GM23338 (cell line): ENCODE measurements at regions not wholly inside any gene's neighbourhood (a gene's known extent, or its start where the extent isn't known, plus 50 kb on each side); places are given as distances from the start of the nearest gene placed in this dataset.

ENCODE experiments used
- EZH2 ChIP-seq: fragments of 200-600 bp; sonication (generic); IDR thresholded peaks from one replicate; pipeline ENCODE4 v1.8.0; 2017; ENCODE audit warnings: antibody characterized with exemption, mild to moderate bottlenecking, low read depth; ENCODE audit not compliant: unreplicated experiment
- ZNF331 ChIP-seq: fragments of 250-450 bp; sonication (Bioruptor Pico); IDR thresholded peaks from 2 replicates; pipeline ENCODE4 v1.5.0; 2020; ENCODE audit warnings: low read depth, mild to moderate bottlenecking, moderate library complexity
- TF ChIP-seq, protein P1 (sequence below), 2 experiments: fragments of 200-600 bp in 1 of 2; sonication (generic) in 1 of 2; conservative IDR thresholded peaks; 2 replicates each; pipeline versions ENCODE4 v1.5.1 to v1.6.1; 2016 to 2017; ENCODE audit warnings: antibody characterized with exemption in 2 of 2, low read depth in 2 of 2, mild to moderate bottlenecking in 2 of 2, moderate library complexity in 1 of 2

DNA sequence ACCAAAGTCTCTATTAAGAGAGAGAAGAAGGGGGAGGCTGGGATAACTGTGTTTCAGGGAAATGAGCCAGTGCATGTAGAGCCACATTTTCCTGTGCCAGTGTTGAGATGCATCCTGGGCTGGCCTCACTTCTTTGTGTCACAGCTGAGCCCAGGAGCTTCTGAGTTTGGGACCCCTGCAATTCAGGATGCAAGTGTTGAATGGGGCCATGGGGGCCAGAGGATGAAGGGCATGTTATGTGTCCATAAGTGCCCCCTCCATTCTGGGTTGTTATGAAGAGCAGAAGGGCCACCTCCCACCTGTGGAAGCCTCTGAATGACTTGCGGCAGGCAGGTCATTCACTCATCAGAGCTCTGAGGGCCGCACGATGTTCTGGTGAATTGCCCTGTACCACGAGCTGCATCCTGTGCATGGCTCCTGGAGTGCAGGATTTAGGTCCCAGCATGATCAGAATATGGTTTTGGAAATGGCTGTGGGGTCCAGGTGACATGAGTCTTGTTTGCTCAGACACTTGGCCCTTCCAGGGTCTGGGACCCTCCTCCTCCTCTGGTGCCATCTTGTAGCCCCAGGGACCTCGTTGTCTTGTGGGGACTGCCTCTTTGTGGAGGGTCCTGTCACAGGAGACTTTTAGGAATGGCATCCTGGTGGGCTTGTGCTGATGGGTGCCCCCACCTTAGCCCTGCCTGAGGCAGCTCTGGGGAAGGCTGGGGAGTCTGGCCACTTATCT, 115.4 kb upstream of the PITX1 start:
- TF ChIP-seq, protein P1, sequence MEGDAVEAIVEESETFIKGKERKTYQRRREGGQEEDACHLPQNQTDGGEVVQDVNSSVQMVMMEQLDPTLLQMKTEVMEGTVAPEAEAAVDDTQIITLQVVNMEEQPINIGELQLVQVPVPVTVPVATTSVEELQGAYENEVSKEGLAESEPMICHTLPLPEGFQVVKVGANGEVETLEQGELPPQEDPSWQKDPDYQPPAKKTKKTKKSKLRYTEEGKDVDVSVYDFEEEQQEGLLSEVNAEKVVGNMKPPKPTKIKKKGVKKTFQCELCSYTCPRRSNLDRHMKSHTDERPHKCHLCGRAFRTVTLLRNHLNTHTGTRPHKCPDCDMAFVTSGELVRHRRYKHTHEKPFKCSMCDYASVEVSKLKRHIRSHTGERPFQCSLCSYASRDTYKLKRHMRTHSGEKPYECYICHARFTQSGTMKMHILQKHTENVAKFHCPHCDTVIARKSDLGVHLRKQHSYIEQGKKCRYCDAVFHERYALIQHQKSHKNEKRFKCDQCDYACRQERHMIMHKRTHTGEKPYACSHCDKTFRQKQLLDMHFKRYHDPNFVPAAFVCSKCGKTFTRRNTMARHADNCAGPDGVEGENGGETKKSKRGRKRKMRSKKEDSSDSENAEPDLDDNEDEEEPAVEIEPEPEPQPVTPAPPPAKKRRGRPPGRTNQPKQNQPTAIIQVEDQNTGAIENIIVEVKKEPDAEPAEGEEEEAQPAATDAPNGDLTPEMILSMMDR (conservative IDR thresholded peaks at IDR 0.05; ENCODE audit: low read depth in 2 of 2), result no peak
- TF ChIP-seq EZH2 (no peak), ZNF331 (CRISPR knock-in tag) (no peak)
